Heart right ventricle (tissue), 16 donors: ENCODE measurements at regions not wholly inside any gene's neighbourhood (a gene's known extent, or its start where the extent isn't known, plus 50 kb on each side); places are given as distances from the start of the nearest gene placed in this dataset.

ENCODE experiments used
- ATAC-seq, 8 donors: fragments of 200-7000 bp; cut with Tn5 transposase; one replicate each; pipeline ENCODE4 v1.9.1; 2020; ENCODE audit warnings: mild to moderate bottlenecking in 8 of 8, moderate library complexity in 8 of 8, moderate number of reproducible peaks in 1 of 8
- DNase-seq, 2 donors: peaks; one replicate each; pipeline ENCODE4 v3.0.0-alpha.2; 2020
- H3K27ac ChIP-seq, 10 donors: fragments of 200-600 bp; sonication (generic) in 2 of 10; one replicate each; pipeline versions ENCODE4 v1.5.0 to v1.8.0; 2020 to 2022; ENCODE audit warnings: mild to moderate bottlenecking in 3 of 10
- H3K27me3 ChIP-seq, 7 donors: fragments of 200-600 bp; one replicate each; pipeline ENCODE4 v1.8.0; 2021 to 2022; ENCODE audit warnings: mild to moderate bottlenecking in 2 of 7
- H3K36me3 ChIP-seq, 9 donors: fragments of 200-600 bp; sonication (generic) in 1 of 9; one replicate each; pipeline versions ENCODE4 v1.5.0 to v1.8.0; 2020 to 2022; ENCODE audit warnings: mild to moderate bottlenecking in 2 of 9
- H3K4me1 ChIP-seq, 9 donors: fragments of 200-600 bp; sonication (generic) in 1 of 9; one replicate each; pipeline versions ENCODE4 v1.5.0 to v1.8.0; 2020 to 2022; ENCODE audit warnings: mild to moderate bottlenecking in 4 of 9
- H3K4me3 ChIP-seq, 10 donors: fragments of 200-600 bp; sonication (generic) in 2 of 10; one replicate each; pipeline versions ENCODE4 v1.5.0 to v1.8.0; 2020 to 2022; ENCODE audit warnings: mild to moderate bottlenecking in 7 of 10, moderate library complexity in 2 of 10
- H3K9me3 ChIP-seq, 11 donors: fragments of 200-600 bp in 10 of 11; sonication (generic) in 2 of 11; one replicate each; pipeline versions ENCODE4 v1.5.0 to v1.8.0; 2013 to 2022; ENCODE audit warnings: mild to moderate bottlenecking in 2 of 11, control low read depth in 1 of 11, moderate library complexity in 1 of 11
- CTCF ChIP-seq, 9 donors: fragments of 200-600 bp; sonication (generic) in 2 of 9; IDR thresholded peaks; one replicate each; pipeline versions ENCODE4 v1.5.0 to v1.8.0; 2021 to 2022; ENCODE audit warnings: antibody characterized with exemption in 9 of 9, mild to moderate bottlenecking in 5 of 9, moderate library complexity in 1 of 9
- WGBS, 2 donors: extraction: QIAGEN DNeasy Blood & Tissue Kit; methylation state at CpG; one replicate each; pipeline ENCODE4 v1.1.7; 2013; ENCODE audit warnings: inconsistent platforms in 1 of 2; 5-methylcytosine and 5-hydroxymethylcytosine counted together
- intact Hi-C, 10 donors: fragments of 100-400 bp; cut with DNase I; formaldehyde crosslinking; loops; one replicate each; pipeline versions ENCODE4 v1.11.1 to v1.14.2; 2022
- donor health status: Arrhythmogenic right ventricular cardiomyopathy.
- donor health status: ischemic (EF 13 %, LVEDD 7.1; RV severe dilation, severe dysfunction).
- donor health status: healthy with polysubstance abuse.
- donor health status: DM: no; HTN: yes; CAD: no.
- donor health status: DM: no; HTN: no; CAD: no.
- donor health status: ischemic (EF 25% LVEDD 6.9; RV normal size, moderate dysfunction).
- donor health status: ischemic (EF 25% LVEDD 5.7; RV mildly dilated, moderate dysfunction).
- donor health status: healthy.
- donor health status: DM: yes; HTN: yes; CAD: no.
- donor health status: Ischemic cardiomyopathy.
- donor health status: ischemic (EF 35%, LVEDD 5.7; RV mildly dilated, moderate dysfunction).
- donor health status: nonischemic (EF 11% LVEDD 7.7; RV severe dilation, severe dysfunction).
- donor health status: DM: yes; HTN: yes; CAD: no.
- donor health status: PGD.
- donor health status: ischemic (EF 29% LVEDD 5.4; RV normal size, mild dysfunction).
- donor health status: nonischemic (EF 23%, LVEDD 6.1; RV moderate dilation, normal function).

- H3K4me1 ChIP-seq, result no peaks in the 10 kb centered on the region
- no peak for ATAC-seq
- no peak for TF ChIP-seq CTCF (IDR thresholded peaks at IDR 0.05)
- no peaks in the 10 kb centered on the region for H3K9me3 ChIP-seq
- H3K27me3 ChIP-seq, result peaks cover 0 to 11% (median 0%) of the 10 kb centered on the region in 7 donors
- no peak for DNase-seq
- WGBS, 2 donors, result 60 to 72% methylated on average over 3 of the region's 3 CpGs
- intact Hi-C loops, result no loop called here
- no peaks in the 10 kb centered on the region for H3K36me3 ChIP-seq
- no peak overlapping the region for H3K27ac ChIP-seq
- H3K4me3 ChIP-seq, result no peak overlapping the region
These were observed 380.6 kb downstream of the SOX11 start for GRCh38 chr2:6072768-6073167.

- peak in 4 of 8 donors; percentile 18 to 75 (median 56) for ATAC-seq
- H3K9me3 ChIP-seq, result no peaks in the 10 kb centered on the region
- no peak for TF ChIP-seq CTCF (IDR thresholded peaks at IDR 0.05)
- peak overlapping the region in 2 of 10 donors; percentile 39 for H3K27ac ChIP-seq
- DNase-seq, result peak in 1 of 2 donors; percentile 16
- intact Hi-C loops, result no loop called here
- no peaks in the 10 kb centered on the region for H3K4me1 ChIP-seq
- H3K27me3 ChIP-seq, result peaks cover 0 to 11% (median 0%) of the 10 kb centered on the region in 7 donors
- 48 to 50% methylated on average over 11 of the region's 11 CpGs for WGBS, 2 donors
- no peak overlapping the region for H3K4me3 ChIP-seq
- no peaks in the 10 kb centered on the region for H3K36me3 ChIP-seq
These were observed 381.3 kb downstream of the SOX11 start for GRCh38 chr2:6073191-6074088.

GRCh38 chr2:6074089-6074643, 382.0 kb downstream of the SOX11 start:
- Histone ChIP-seq H3K4me1 (no peaks in the 10 kb centered on the region), H3K36me3 (no peaks in the 10 kb centered on the region), H3K4me3 (no peak overlapping the region), H3K27ac (peak overlapping the region in 1 of 10 donors; percentile 43), H3K9me3 (no peaks in the 10 kb centered on the region), H3K27me3 (peaks cover 0 to 8% (median 0%) of the 10 kb centered on the region in 7 donors)
- peak in 1 of 8 donors; percentile 37 for ATAC-seq
- no peak for DNase-seq
- intact Hi-C loops, result no loop called here
- 73 to 81% methylated on average over 9 of the region's 9 CpGs for WGBS, 2 donors
- no peak for TF ChIP-seq CTCF (IDR thresholded peaks at IDR 0.05)

GRCh38 chr2:6077585-6077984, 385.4 kb downstream of the SOX11 start:
- DNase-seq (no peak), ATAC-seq (no peak)
- H3K4me3 ChIP-seq, result no peak overlapping the region
- no peaks in the 10 kb centered on the region for H3K36me3 ChIP-seq
- no peak overlapping the region for H3K27ac ChIP-seq
- intact Hi-C loops, result no loop called here
- no peaks in the 10 kb centered on the region for H3K9me3 ChIP-seq
- H3K4me1 ChIP-seq, result peaks cover 0 to 7% (median 0%) of the 10 kb centered on the region in 9 donors
- no peaks in the 10 kb centered on the region for H3K27me3 ChIP-seq
- WGBS, 2 donors, result 32 to 34% methylated on average over 2 of the region's 2 CpGs
- no peak for TF ChIP-seq CTCF (IDR thresholded peaks at IDR 0.05)
